ENCODE measurements at regions not wholly inside any gene's neighbourhood (a gene's known extent, or its start where the extent isn't known, plus 50 kb on each side); places are given as distances from the start of the nearest gene placed in this dataset.
A peak's percentile ranks its signal among the peaks of the same experiment; 100 is the strongest.

GRCh38 chr6:129936329-129937165 is 75.4 kb upstream of the TMEM244 start:
- peak; percentile 49 for TF ChIP-seq CTCF (IDR thresholded peaks at IDR 0.05; ENCODE audit: low read depth, low read length)
- peak; percentile 67 for DNase-seq (ENCODE audit: low read depth, low spot score)
- H3K4me3 ChIP-seq (ENCODE audit: low read depth, low read length) = no peak overlapping the region
- in situ Hi-C loops (cut with HindIII; ENCODE audit: low sequenced_read_pairs) = no loop called here

- in situ Hi-C loops (cut with HindIII; ENCODE audit: low sequenced_read_pairs) = no loop called here
- no peak overlapping the region for H3K4me3 ChIP-seq (ENCODE audit: low read depth, low read length)
- no peak for TF ChIP-seq CTCF (IDR thresholded peaks at IDR 0.05; ENCODE audit: low read depth, low read length)
- no peak for DNase-seq (ENCODE audit: low read depth, low spot score)
Measured at GRCh38 chr6:129932321-129932720, 71.2 kb upstream of the TMEM244 start.

- peak; percentile 75 for DNase-seq (ENCODE audit: low read depth, low spot score)
- in situ Hi-C loops (cut with HindIII; ENCODE audit: low sequenced_read_pairs) = no loop called here
Measured at GRCh38 chr6:129929433-129929832, 68.3 kb upstream of the TMEM244 start.

GRCh38 chr6:129923530-129924250 is 62.6 kb upstream of the TMEM244 start:
- no peak for TF ChIP-seq CTCF (IDR thresholded peaks at IDR 0.05; ENCODE audit: low read depth, low read length)
- no peak overlapping the region for H3K4me3 ChIP-seq (ENCODE audit: low read depth, low read length)
- DNase-seq (ENCODE audit: low read depth, low spot score) = peak; percentile 55
- in situ Hi-C loops (cut with HindIII; ENCODE audit: low sequenced_read_pairs) = no loop called here

More at GRCh38 chr6:129929433-129929832, 68.3 kb upstream of the TMEM244 start:
- TF ChIP-seq CTCF (IDR thresholded peaks at IDR 0.05; ENCODE audit: low read depth, low read length) = no peak
- H3K4me3 ChIP-seq (ENCODE audit: low read depth, low read length) = no peak overlapping the region

- no peak for DNase-seq (ENCODE audit: low read depth, low spot score)
- in situ Hi-C loops (cut with HindIII; ENCODE audit: low sequenced_read_pairs) = no loop called here
- no peak for TF ChIP-seq CTCF (IDR thresholded peaks at IDR 0.05; ENCODE audit: low read depth, low read length)
- no peak overlapping the region for H3K4me3 ChIP-seq (ENCODE audit: low read depth, low read length)
Measured at GRCh38 chr6:129921169-129921817, 60.2 kb upstream of the TMEM244 start.

- in situ Hi-C loops (cut with HindIII; ENCODE audit: low sequenced_read_pairs) = no loop called here
- no peak for TF ChIP-seq CTCF (IDR thresholded peaks at IDR 0.05; ENCODE audit: low read depth, low read length)
- H3K4me3 ChIP-seq (ENCODE audit: low read depth, low read length) = no peak overlapping the region
- DNase-seq (ENCODE audit: low read depth, low spot score) = peak; percentile 8
Measured at GRCh38 chr6:129920103-129920798, 59.1 kb upstream of the TMEM244 start.

Data from astrocyte of the spinal cord (primary cell).